Gastrocnemius medialis (tissue), 4 donors: ENCODE measurements at regions not wholly inside any gene's neighbourhood (a gene's known extent, or its start where the extent isn't known, plus 50 kb on each side); places are given as distances from the start of the nearest gene placed in this dataset.

ENCODE experiments used
- CTCF ChIP-seq, 5 experiments: fragments of 450-650 bp in 3 of 5; fragments of 200-600 bp in 2 of 5; sonication (generic) in 2 of 5; IDR thresholded peaks in 4 of 5; conservative IDR thresholded peaks in 1 of 5; 1 replicate in 4 of 5; 2 replicates in 1 of 5; pipeline ENCODE4 v1.5.1; 2016 to 2019; ENCODE audit warnings: antibody characterized with exemption in 5 of 5, mild to moderate bottlenecking in 3 of 5, moderate library complexity in 3 of 5
- POLR2A ChIP-seq, 2 donors: fragments of 450-650 bp; IDR thresholded peaks; one replicate each; pipeline ENCODE4 v1.6.1; 2017; ENCODE audit warnings: antibody characterized with exemption in 2 of 2, mild to moderate bottlenecking in 2 of 2, moderate library complexity in 2 of 2

GRCh38 chr11:103539166-103539565 lies 429.9 kb downstream of the DYNC2H1 start:
- no peak for TF ChIP-seq CTCF (IDR thresholded peaks at IDR 0.05 in 4 of 5, conservative IDR thresholded peaks at IDR 0.05 in 1 of 5)
- no peak for TF ChIP-seq POLR2A (IDR thresholded peaks at IDR 0.05)
